ENCODE measurements at regions not wholly inside any gene's neighbourhood (a gene's known extent, or its start where the extent isn't known, plus 50 kb on each side); places are given as distances from the start of the nearest gene placed in this dataset.

- no peak for TF ChIP-seq CTCF (IDR thresholded peaks at IDR 0.05)
- TF ChIP-seq POLR2AphosphoS5 (IDR thresholded peaks at IDR 0.05; ENCODE audit: low read depth, low read length) = no peak
- TF ChIP-seq SIN3A (IDR thresholded peaks at IDR 0.05; ENCODE audit: borderline replicate concordance, insufficient read depth, low read depth, low read length) = no peak
These were observed 982.2 kb downstream of the PCDH7 start for GRCh38 chr4:31702326-31702725.

Data from Panc1 (cell line).